ENCODE measurements at regions not wholly inside any gene's neighbourhood (a gene's known extent, or its start where the extent isn't known, plus 50 kb on each side); places are given as distances from the start of the nearest gene placed in this dataset.
A peak's percentile ranks its signal among the peaks of the same experiment; 100 is the strongest.

DNA sequence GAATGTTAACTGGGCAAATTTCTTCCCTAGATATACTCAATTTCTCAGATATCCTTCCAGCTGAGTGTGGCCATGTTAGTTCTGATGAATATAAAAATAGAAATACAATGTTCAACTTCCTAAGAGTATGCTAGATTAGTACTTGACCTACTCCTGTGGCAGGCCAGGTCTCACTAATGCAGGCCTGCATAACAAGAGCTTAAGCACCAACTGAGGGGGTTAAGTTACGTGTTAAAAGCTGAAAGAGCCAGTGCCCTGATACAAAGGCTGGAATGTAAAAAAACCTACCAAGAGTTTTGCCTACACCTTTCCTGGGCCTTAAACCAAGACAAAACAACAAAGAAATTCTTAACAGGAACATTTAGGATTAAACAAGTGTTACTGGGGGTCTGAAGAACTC is 102.8 kb downstream of the MRPS30 start:
- TF ChIP-seq ZNF274 (IDR thresholded peaks at IDR 0.05; ENCODE audit: low read depth, low read length) (no peak), SUZ12 (IDR thresholded peaks at IDR 0.05; ENCODE audit: extremely low read depth, insufficient read depth, insufficient read length) (no peak), YY1 (IDR thresholded peaks at IDR 0.05; ENCODE audit: insufficient read depth, insufficient read length) (no peak)
- no peaks in the 10 kb centered on the region for H3K36me3 ChIP-seq (ENCODE audit: insufficient read depth, insufficient read length, low read length)
- peak; percentile 40 for DNase-seq (ENCODE audit: low read depth, low spot score)
- no peaks in the 10 kb centered on the region for H3K9me3 ChIP-seq (ENCODE audit: insufficient read depth, low read length)
- H3K4me1 ChIP-seq (ENCODE audit: insufficient read depth, insufficient read length): no peaks in the 10 kb centered on the region
- no peak overlapping the region for H3K4me3 ChIP-seq (ENCODE audit: insufficient read length, low read depth)
- no peak overlapping the region for H3K9ac ChIP-seq (ENCODE audit: insufficient read length, low read depth)
- H3K27me3 ChIP-seq (ENCODE audit: insufficient read depth, insufficient read length): no peaks in the 10 kb centered on the region

DNA sequence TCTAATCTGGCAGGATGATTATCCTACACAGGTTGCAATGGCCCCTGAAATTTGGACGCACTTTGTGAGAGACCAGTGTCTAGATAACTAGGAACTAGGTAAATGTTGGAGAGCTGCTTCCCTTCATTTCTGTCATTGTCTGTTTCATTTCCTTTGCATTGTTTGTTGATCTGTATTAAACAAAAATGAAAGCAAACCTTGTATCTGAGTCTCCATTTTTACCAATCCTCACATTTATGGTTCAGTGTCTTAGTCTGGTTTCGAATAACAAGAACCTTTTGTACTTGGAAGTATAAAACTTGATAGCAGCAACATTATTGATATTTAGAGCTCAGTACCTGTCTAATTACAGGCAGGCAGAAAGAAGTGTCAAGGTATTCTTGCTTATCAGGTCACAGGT is 105.5 kb downstream of the MRPS30 start:
- Histone ChIP-seq H3K9ac (ENCODE audit: insufficient read length, low read depth) (no peak overlapping the region), H3K4me1 (ENCODE audit: insufficient read depth, insufficient read length) (no peaks in the 10 kb centered on the region), H3K4me3 (ENCODE audit: insufficient read length, low read depth) (no peak overlapping the region), H3K36me3 (ENCODE audit: insufficient read depth, insufficient read length, low read length) (no peaks in the 10 kb centered on the region), H3K9me3 (ENCODE audit: insufficient read depth, low read length) (no peaks in the 10 kb centered on the region), H3K27me3 (ENCODE audit: insufficient read depth, insufficient read length) (no peaks in the 10 kb centered on the region)
- no peak for DNase-seq (ENCODE audit: low read depth, low spot score)
- no peak for TF ChIP-seq SUZ12 (IDR thresholded peaks at IDR 0.05; ENCODE audit: extremely low read depth, insufficient read depth, insufficient read length)
- no peak for TF ChIP-seq YY1 (IDR thresholded peaks at IDR 0.05; ENCODE audit: insufficient read depth, insufficient read length)
- TF ChIP-seq ZNF274 (IDR thresholded peaks at IDR 0.05; ENCODE audit: low read depth, low read length): no peak

DNA sequence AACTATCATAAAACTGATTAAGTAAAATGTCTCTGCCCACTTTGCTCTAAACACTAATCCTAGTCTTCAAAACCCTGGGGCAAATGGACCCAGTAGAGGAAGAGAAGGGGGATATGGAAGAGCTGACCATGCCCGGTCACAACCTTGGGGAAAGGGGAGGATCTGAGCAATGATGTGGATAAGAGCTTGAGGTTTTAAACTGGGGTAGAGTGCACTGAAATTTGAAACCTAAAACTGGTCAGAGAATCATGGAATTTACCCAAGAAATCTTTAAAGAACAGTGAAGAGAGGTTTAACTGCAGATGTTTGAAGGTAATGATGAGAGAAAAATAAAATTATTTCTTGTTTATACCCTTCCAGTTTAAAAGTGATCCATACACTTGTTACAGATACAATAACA is 110.8 kb downstream of the MRPS30 start:
- no peak overlapping the region for H3K4me3 ChIP-seq (ENCODE audit: insufficient read length, low read depth)
- H3K9ac ChIP-seq (ENCODE audit: insufficient read length, low read depth): no peak overlapping the region
- H3K9me3 ChIP-seq (ENCODE audit: insufficient read depth, low read length): no peaks in the 10 kb centered on the region
- TF ChIP-seq SUZ12 (IDR thresholded peaks at IDR 0.05; ENCODE audit: extremely low read depth, insufficient read depth, insufficient read length) (no peak), YY1 (IDR thresholded peaks at IDR 0.05; ENCODE audit: insufficient read depth, insufficient read length) (no peak), ZNF274 (IDR thresholded peaks at IDR 0.05; ENCODE audit: low read depth, low read length) (no peak)
- DNase-seq (ENCODE audit: low read depth, low spot score): no peak
- no peaks in the 10 kb centered on the region for H3K27me3 ChIP-seq (ENCODE audit: insufficient read depth, insufficient read length)
- no peaks in the 10 kb centered on the region for H3K4me1 ChIP-seq (ENCODE audit: insufficient read depth, insufficient read length)
- H3K36me3 ChIP-seq (ENCODE audit: insufficient read depth, insufficient read length, low read length): no peaks in the 10 kb centered on the region

DNA sequence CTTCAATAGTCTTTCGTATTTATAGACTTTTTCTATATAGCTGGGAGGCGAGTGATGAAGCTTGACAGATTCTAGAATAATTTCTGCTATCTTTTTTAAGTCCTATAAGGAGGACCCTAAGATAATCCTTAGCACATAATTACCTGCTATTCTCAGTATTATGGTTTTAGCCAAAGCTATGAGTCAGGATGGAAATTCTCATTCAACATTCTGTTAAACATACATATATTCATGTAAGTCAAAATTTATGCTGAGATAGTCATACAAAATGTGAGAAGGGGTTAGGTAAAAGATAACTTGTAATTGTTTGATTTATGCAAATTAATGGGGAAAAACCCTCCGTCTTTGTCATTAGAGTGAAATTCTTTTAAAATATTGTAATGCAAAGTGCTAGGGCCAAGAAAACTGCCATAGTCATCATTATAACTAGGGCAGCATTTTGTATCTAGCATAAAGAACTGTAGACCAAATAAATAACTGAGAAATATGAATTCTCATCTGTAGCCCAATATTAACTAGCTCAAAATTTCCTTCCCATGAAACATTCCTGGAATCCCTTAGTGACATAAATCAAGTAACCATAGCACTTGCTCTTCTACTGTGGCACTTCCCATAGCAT is 118.5 kb downstream of the MRPS30 start:
- no peaks in the 10 kb centered on the region for H3K4me1 ChIP-seq (ENCODE audit: insufficient read depth, insufficient read length)
- no peak for DNase-seq (ENCODE audit: low read depth, low spot score)
- no peak overlapping the region for H3K9ac ChIP-seq (ENCODE audit: insufficient read length, low read depth)
- no peak overlapping the region for H3K4me3 ChIP-seq (ENCODE audit: insufficient read length, low read depth)
- TF ChIP-seq SUZ12 (IDR thresholded peaks at IDR 0.05; ENCODE audit: extremely low read depth, insufficient read depth, insufficient read length) (no peak), YY1 (IDR thresholded peaks at IDR 0.05; ENCODE audit: insufficient read depth, insufficient read length) (no peak), ZNF274 (IDR thresholded peaks at IDR 0.05; ENCODE audit: low read depth, low read length) (no peak)
- H3K36me3 ChIP-seq (ENCODE audit: insufficient read depth, insufficient read length, low read length): no peaks in the 10 kb centered on the region
- H3K27me3 ChIP-seq (ENCODE audit: insufficient read depth, insufficient read length): no peaks in the 10 kb centered on the region
- no peaks in the 10 kb centered on the region for H3K9me3 ChIP-seq (ENCODE audit: insufficient read depth, low read length)

DNA sequence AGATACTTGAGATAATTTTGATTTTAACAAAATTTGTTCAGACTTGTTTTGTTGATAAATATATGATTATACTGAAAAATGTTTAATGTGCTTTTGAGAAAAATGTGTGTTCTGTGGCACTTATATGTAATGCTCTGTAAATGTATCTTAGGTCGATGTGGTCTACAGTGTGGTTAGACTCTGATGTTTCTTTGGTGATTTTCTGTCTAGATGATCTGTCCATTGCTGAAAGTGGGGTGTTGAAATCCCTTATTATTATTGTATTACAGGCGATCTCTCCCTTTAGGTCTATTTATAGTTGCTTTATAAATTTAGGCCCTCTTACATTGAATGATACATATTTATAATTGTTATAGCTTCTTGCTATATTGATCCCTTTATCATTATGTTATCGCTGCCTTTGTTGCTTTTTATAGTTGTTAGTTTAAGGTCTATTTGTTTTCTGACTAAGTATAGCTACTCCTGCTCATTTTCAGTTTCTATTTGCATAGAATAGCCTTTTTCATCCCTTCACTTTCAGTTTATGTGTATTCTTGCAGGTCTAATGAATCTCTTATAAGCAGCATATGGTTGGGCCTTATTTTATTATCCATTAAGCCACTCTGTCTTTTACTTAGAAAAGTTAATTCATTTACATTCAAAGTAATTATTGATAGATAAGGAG is 124.3 kb downstream of the MRPS30 start:
- Histone ChIP-seq H3K27me3 (ENCODE audit: insufficient read depth, insufficient read length) (no peaks in the 10 kb centered on the region), H3K9ac (ENCODE audit: insufficient read length, low read depth) (no peak overlapping the region), H3K9me3 (ENCODE audit: insufficient read depth, low read length) (no peaks in the 10 kb centered on the region), H3K36me3 (ENCODE audit: insufficient read depth, insufficient read length, low read length) (no peaks in the 10 kb centered on the region), H3K4me1 (ENCODE audit: insufficient read depth, insufficient read length) (no peaks in the 10 kb centered on the region), H3K4me3 (ENCODE audit: insufficient read length, low read depth) (no peak overlapping the region)
- no peak for DNase-seq (ENCODE audit: low read depth, low spot score)
- TF ChIP-seq SUZ12 (IDR thresholded peaks at IDR 0.05; ENCODE audit: extremely low read depth, insufficient read depth, insufficient read length) (no peak), YY1 (IDR thresholded peaks at IDR 0.05; ENCODE audit: insufficient read depth, insufficient read length) (no peak), ZNF274 (IDR thresholded peaks at IDR 0.05; ENCODE audit: low read depth, low read length) (no peak)

DNA sequence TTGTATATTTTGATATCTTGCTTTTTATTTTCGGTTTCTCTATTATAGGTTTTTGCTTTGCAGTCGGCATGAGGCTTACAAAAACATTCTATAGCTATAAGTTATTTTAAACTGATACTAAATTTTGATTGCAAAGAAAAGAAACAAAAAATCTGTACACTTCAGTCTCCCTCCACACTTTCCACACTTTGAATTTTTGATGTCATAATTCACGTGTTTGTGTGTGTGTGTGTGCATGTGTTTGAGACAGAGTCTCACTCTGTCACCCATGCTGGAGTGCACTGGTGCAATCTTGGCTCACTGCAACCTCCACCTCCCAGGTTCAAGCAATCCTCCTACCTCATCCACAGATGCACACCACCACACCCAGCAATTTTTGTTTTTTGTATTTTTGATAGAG is 124.9 kb downstream of the MRPS30 start:
- Histone ChIP-seq H3K4me3 (ENCODE audit: insufficient read length, low read depth) (no peak overlapping the region), H3K9ac (ENCODE audit: insufficient read length, low read depth) (no peak overlapping the region), H3K27me3 (ENCODE audit: insufficient read depth, insufficient read length) (no peaks in the 10 kb centered on the region), H3K4me1 (ENCODE audit: insufficient read depth, insufficient read length) (no peaks in the 10 kb centered on the region), H3K9me3 (ENCODE audit: insufficient read depth, low read length) (no peaks in the 10 kb centered on the region), H3K36me3 (ENCODE audit: insufficient read depth, insufficient read length, low read length) (no peaks in the 10 kb centered on the region)
- no peak for DNase-seq (ENCODE audit: low read depth, low spot score)
- TF ChIP-seq SUZ12 (IDR thresholded peaks at IDR 0.05; ENCODE audit: extremely low read depth, insufficient read depth, insufficient read length) (no peak), YY1 (IDR thresholded peaks at IDR 0.05; ENCODE audit: insufficient read depth, insufficient read length) (no peak), ZNF274 (IDR thresholded peaks at IDR 0.05; ENCODE audit: low read depth, low read length) (no peak)

DNA sequence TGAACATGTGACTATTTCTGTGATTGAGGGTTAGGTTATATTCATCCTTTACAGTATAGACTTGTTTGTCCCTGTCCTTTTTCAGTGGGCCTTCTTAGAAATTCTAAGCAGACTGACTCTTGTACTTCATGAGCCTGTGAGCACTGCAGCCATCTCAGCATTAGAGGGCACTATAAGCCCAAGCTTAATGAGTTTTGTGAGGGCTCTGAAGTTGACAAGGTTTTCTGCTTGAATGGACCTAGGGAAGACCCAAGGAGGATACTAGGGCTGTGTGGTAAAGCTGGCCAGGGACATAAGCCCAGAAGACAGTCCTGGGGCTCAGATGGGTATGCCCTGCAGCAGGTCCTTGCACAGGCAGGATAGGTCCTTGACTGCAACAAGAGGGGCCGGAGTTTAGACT is 126.5 kb downstream of the MRPS30 start:
- no peak for TF ChIP-seq YY1 (IDR thresholded peaks at IDR 0.05; ENCODE audit: insufficient read depth, insufficient read length)
- no peak for TF ChIP-seq ZNF274 (IDR thresholded peaks at IDR 0.05; ENCODE audit: low read depth, low read length)
- TF ChIP-seq SUZ12 (IDR thresholded peaks at IDR 0.05; ENCODE audit: extremely low read depth, insufficient read depth, insufficient read length): no peak
- peak; percentile 44 for DNase-seq (ENCODE audit: low read depth, low spot score)
- Histone ChIP-seq H3K4me3 (ENCODE audit: insufficient read length, low read depth) (no peak overlapping the region), H3K9me3 (ENCODE audit: insufficient read depth, low read length) (no peaks in the 10 kb centered on the region), H3K27me3 (ENCODE audit: insufficient read depth, insufficient read length) (no peaks in the 10 kb centered on the region), H3K9ac (ENCODE audit: insufficient read length, low read depth) (no peak overlapping the region), H3K36me3 (ENCODE audit: insufficient read depth, insufficient read length, low read length) (no peaks in the 10 kb centered on the region), H3K4me1 (ENCODE audit: insufficient read depth, insufficient read length) (no peaks in the 10 kb centered on the region)

Measured in NT2/D1 (cell line).